Lower leg skin (tissue), 4 donors: ENCODE measurements at regions not wholly inside any gene's neighbourhood (a gene's known extent, or its start where the extent isn't known, plus 50 kb on each side); places are given as distances from the start of the nearest gene placed in this dataset.

ENCODE experiments used
- DNase-seq, 2 donors: peaks; one replicate each; pipeline ENCODE4 v3.0.0-alpha.2; 2019; ENCODE audit warnings: low spot score in 2 of 2
- H3K4me3 ChIP-seq: fragments of 200-600 bp; sonication (generic); 2 replicates; pipeline ENCODE4 v1.5.1; 2017; ENCODE audit warnings: mild to moderate bottlenecking, low read depth; ENCODE audit not compliant: poor library complexity, severe bottlenecking
- CTCF ChIP-seq, 3 donors: fragments of 450-650 bp; IDR thresholded peaks; one replicate each; pipeline ENCODE4 v1.5.1; 2016; ENCODE audit warnings: antibody characterized with exemption in 3 of 3, mild to moderate bottlenecking in 3 of 3, moderate library complexity in 2 of 3
- POLR2A ChIP-seq, 2 donors: fragments of 450-650 bp; IDR thresholded peaks; one replicate each; pipeline ENCODE4 v1.6.1; 2016 to 2017; ENCODE audit warnings: antibody characterized with exemption in 2 of 2, mild to moderate bottlenecking in 1 of 2, moderate library complexity in 1 of 2
- WGBS, 2 donors: methylation state at CpG; one replicate each; pipeline ENCODE4 v1.1.5; 2018; 5-methylcytosine and 5-hydroxymethylcytosine counted together
- intact Hi-C: fragments of 100-400 bp; cut with DNase I; formaldehyde crosslinking; loops from one replicate; pipeline ENCODE4 v1.15.0; 2023; ENCODE audit warnings: low total_unique reads

- H3K4me3 ChIP-seq: no peak overlapping the region
- no peak for DNase-seq
- intact Hi-C loops: no loop called here
- TF ChIP-seq CTCF (IDR thresholded peaks at IDR 0.05): no peak
- 86 to 95% methylated on average over 1 of the region's 1 CpG for WGBS, 2 donors
Measured at GRCh38 chr2:12831016-12831415, 114.3 kb downstream of the TRIB2 start.

DNA sequence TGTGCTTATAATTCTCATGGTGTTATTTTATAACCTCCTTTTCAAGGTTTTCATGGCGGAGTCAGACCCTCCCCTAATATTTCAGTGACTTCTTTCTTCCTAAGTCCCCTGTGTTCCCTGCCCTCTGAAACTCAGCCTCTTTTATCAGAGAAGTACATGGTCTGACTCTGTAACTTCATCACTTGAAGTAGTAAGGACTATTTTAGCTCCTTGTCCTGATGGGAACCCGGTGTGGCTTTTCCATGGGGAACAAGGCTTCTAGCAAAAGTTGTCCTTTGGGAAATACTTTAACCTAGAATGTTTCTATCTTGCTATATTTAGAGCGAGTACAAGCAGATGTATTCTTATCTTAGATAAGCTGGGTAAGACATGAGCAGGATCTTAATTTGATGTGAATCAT lies 117.5 kb downstream of the TRIB2 start:
- intact Hi-C loops: no loop called here
- DNase-seq: no peak
- TF ChIP-seq POLR2A (IDR thresholded peaks at IDR 0.05): no peak
- no peak for TF ChIP-seq CTCF (IDR thresholded peaks at IDR 0.05)
- whole genome bisulfite sequencing, 2 donors: 70 to 76% methylated on average over 3 of the region's 3 CpGs
- no peak overlapping the region for H3K4me3 ChIP-seq

DNA sequence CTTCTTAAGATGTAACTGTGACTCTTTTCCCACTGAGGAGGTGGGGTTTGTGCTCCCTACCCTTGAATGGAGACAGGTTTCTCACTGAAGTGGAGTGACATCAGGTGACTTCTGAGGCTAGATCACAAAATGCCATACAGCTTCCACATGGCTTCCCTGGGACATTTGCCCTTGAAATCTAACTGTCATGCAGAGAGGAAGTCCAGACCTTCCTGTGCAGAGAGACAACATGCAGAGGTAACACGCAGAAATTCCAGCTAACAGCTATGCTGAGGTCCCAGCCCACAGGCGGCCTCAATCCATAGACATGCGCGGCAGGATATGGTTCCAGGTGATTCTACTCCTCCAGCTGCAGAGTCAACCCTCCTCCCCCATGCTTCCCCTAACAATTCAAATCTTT lies 119.0 kb downstream of the TRIB2 start:
- 71 to 80% methylated on average over 4 of the region's 4 CpGs for WGBS, 2 donors
- DNase-seq: no peak
- TF ChIP-seq POLR2A (IDR thresholded peaks at IDR 0.05) (no peak), CTCF (IDR thresholded peaks at IDR 0.05) (no peak)
- H3K4me3 ChIP-seq: no peak overlapping the region
- intact Hi-C loops: no loop called here

GRCh38 chr2:12839339-12839738 lies 122.6 kb downstream of the TRIB2 start:
- DNase-seq: no peak
- no peak overlapping the region for H3K4me3 ChIP-seq
- 89 to 98% methylated on average over 2 of the region's 2 CpGs for WGBS, 2 donors
- intact Hi-C loops: no loop called here
- TF ChIP-seq POLR2A (IDR thresholded peaks at IDR 0.05): no peak
- TF ChIP-seq CTCF (IDR thresholded peaks at IDR 0.05): no peak

DNA sequence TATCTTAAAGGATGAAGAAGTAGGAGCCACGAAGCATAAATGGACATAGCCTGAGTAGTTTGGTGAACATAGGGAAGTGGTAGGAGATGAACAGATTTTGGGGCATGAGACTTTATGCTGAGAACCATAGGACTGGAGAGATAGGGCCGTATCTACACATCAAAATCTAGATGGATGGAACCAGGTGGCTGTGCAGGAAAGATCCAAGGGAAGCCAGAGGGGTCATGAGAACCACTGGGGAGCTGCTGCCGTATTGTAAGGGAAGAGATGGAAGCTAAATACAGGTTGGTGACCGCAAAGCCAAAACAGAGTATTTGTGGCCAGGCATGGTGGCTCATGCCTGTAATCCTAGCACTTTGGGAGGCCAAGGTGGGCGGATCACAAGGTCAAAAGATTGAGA lies 124.3 kb downstream of the TRIB2 start:
- no peak overlapping the region for H3K4me3 ChIP-seq
- TF ChIP-seq POLR2A (IDR thresholded peaks at IDR 0.05) (no peak), CTCF (IDR thresholded peaks at IDR 0.05) (no peak)
- no peak for DNase-seq
- intact Hi-C loops: no loop called here
- WGBS, 2 donors: 95 to 96% methylated on average over 5 of the region's 5 CpGs

DNA sequence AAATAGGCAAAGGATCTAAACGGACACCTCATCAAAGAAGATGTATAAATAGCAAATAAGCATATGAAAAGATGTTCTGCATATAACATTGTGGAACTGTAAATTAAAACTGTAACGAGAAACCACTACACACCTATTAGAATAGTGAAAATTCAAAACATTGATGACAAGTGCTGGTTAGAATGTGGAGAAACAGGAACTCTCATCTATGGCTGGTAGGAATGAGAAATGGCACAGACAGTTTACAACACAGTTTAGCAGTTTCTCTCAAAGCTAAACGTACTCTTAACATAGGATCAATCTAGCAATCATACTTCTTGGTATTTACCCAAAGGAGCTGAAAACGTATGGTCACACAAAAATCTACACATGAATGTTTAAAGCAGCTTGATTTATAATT lies 126.2 kb downstream of the TRIB2 start:
- intact Hi-C loops: no loop called here
- no peak for DNase-seq
- WGBS, 2 donors: 59 to 69% methylated on average over 4 of the region's 4 CpGs
- TF ChIP-seq CTCF (IDR thresholded peaks at IDR 0.05) (no peak), POLR2A (IDR thresholded peaks at IDR 0.05) (no peak)
- H3K4me3 ChIP-seq: no peak overlapping the region
